Germinal center (tissue), 1 donor: ENCODE measurements at regions not wholly inside any gene's neighbourhood (a gene's known extent, or its start where the extent isn't known, plus 50 kb on each side); places are given as distances from the start of the nearest gene placed in this dataset.
"Not testable (repeated sequence)": the region's sequence is repeated elsewhere in the genome, so short reads cannot be mapped to it uniquely, and the experiment has no call there.

ENCODE experiments used
- DNase-seq: peaks from one replicate; pipeline ENCODE4 v3.0.0; 2012; ENCODE audit warnings: mixed read lengths, low spot score

- DNase-seq, result no peak
Observed at GRCh38 chr1:166698771-166699170, 140.5 kb upstream of the POGK start.

- DNase-seq, result no peak
Observed at GRCh38 chr1:166699613-166700012, 139.7 kb upstream of the POGK start.

- no peak for DNase-seq
Observed at GRCh38 chr1:166700696-166701095, 138.6 kb upstream of the POGK start.

GRCh38 chr1:166701603-166702100 is 137.6 kb upstream of the POGK start:
- DNase-seq, result no peak

GRCh38 chr1:166703141-166703540 is 136.1 kb upstream of the POGK start:
- no peak for DNase-seq

GRCh38 chr1:166703726-166704462 is 135.4 kb upstream of the POGK start:
- DNase-seq, result no peak

- no peak for DNase-seq
Observed at GRCh38 chr1:166705376-166706289, 133.6 kb upstream of the POGK start.

- DNase-seq, result no peak
Observed at GRCh38 chr1:166716620-166717019, 122.7 kb upstream of the POGK start.

- DNase-seq, result no peak
Observed at GRCh38 chr1:166721145-166721544, 118.1 kb upstream of the POGK start.

GRCh38 chr1:166730299-166730888 is 108.9 kb upstream of the POGK start:
- DNase-seq, result no peak

- no peak for DNase-seq
Observed at GRCh38 chr1:166738140-166738539, 101.1 kb upstream of the POGK start.

GRCh38 chr1:166738873-166739272 is 100.4 kb upstream of the POGK start:
- DNase-seq, result no peak

GRCh38 chr1:166740668-166741276 is 98.5 kb upstream of the POGK start:
- DNase-seq, result no peak

- no peak for DNase-seq
Observed at GRCh38 chr1:166763318-166763717, 76.0 kb upstream of the POGK start.

GRCh38 chr1:166766942-166767341 is 72.3 kb upstream of the POGK start:
- DNase-seq, result no peak

GRCh38 chr1:166784646-166785045 is 54.6 kb upstream of the POGK start:
- DNase-seq, result not testable (repeated sequence)

- no peak for DNase-seq
Observed at GRCh38 chr1:166785987-166786386, 53.3 kb upstream of the POGK start.

- no peak for DNase-seq
Observed at GRCh38 chr1:166789286-166789685, 50.0 kb upstream of the POGK start.
